Fibroblast of lung (primary cell): ENCODE measurements at regions not wholly inside any gene's neighbourhood (a gene's known extent, or its start where the extent isn't known, plus 50 kb on each side); places are given as distances from the start of the nearest gene placed in this dataset.

ENCODE experiments used
- CTCF ChIP-seq, 2 donors: IDR thresholded peaks in 1 of 2; conservative IDR thresholded peaks in 1 of 2; 1 replicate in 1 of 2; 2 replicates in 1 of 2; pipeline ENCODE4 v1.5.1; 2011 to 2012; ENCODE audit warnings: low read length in 2 of 2, control low read depth in 1 of 2, inconsistent platforms in 1 of 2, low read depth in 1 of 2, mild to moderate bottlenecking in 1 of 2
- EZH2 ChIP-seq: IDR thresholded peaks from 2 replicates; pipeline ENCODE4 v1.5.1; 2012; ENCODE audit warnings: low read length, control low read depth, mild to moderate bottlenecking; ENCODE audit errors: missing control alignments

- TF ChIP-seq CTCF (conservative IDR thresholded peaks at IDR 0.05 in 1 of 2, IDR thresholded peaks at IDR 0.05 in 1 of 2; ENCODE audit: low read depth in 1 of 2, low read length in 2 of 2) (no peak), EZH2 (no peak)
These were observed 1532.9 kb upstream of the RAG2 start for GRCh38 chr11:38130976-38131375.
